ENCODE measurements at regions not wholly inside any gene's neighbourhood (a gene's known extent, or its start where the extent isn't known, plus 50 kb on each side); places are given as distances from the start of the nearest gene placed in this dataset.

DNA sequence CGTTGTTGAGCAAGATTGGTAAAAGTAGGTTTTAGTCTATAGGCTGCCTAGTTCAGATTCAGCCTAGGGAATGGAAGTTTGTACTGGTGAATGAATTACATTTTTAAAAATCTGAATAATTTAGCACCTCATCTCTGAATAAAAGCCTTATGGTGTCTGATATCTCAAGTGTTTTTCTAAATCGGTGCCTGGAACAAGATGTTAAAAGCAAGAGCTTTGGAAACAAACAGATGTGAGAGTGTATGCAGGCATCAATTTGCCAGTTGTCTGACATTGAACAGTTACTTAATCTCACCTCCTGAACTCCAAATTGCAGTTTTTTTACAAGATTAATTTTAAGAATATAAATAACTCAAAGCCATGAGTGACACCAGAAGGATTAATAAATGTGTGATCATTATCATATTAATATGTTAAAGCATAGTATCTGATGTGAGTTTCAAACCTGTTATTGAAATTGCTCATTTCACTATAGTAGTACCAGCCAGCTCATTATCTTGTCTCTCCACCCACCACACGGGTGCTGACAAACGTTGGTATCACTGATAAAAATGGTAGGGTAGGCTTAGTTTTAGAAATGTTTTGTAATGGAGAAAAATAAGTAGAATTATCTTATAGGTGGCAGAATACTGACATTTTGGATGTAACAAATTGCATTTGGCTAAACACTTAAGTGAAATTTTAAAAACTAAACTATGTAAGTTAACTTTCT is 157.3 kb downstream of the FAM83B start:
- Histone ChIP-seq H3K36me3 (no peaks in the 10 kb centered on the region), H3K9ac (ENCODE audit: low read depth in 2 of 2, low read length in 2 of 2) (no peak overlapping the region), H3K27ac (no peak overlapping the region), H3K9me3 (no peaks in the 10 kb centered on the region), H3K27me3 (no peaks in the 10 kb centered on the region), H3K4me3 (no peak overlapping the region), H3K4me1 (no peaks in the 10 kb centered on the region)
- DNase-seq = no peak
- TF ChIP-seq, protein P1, sequence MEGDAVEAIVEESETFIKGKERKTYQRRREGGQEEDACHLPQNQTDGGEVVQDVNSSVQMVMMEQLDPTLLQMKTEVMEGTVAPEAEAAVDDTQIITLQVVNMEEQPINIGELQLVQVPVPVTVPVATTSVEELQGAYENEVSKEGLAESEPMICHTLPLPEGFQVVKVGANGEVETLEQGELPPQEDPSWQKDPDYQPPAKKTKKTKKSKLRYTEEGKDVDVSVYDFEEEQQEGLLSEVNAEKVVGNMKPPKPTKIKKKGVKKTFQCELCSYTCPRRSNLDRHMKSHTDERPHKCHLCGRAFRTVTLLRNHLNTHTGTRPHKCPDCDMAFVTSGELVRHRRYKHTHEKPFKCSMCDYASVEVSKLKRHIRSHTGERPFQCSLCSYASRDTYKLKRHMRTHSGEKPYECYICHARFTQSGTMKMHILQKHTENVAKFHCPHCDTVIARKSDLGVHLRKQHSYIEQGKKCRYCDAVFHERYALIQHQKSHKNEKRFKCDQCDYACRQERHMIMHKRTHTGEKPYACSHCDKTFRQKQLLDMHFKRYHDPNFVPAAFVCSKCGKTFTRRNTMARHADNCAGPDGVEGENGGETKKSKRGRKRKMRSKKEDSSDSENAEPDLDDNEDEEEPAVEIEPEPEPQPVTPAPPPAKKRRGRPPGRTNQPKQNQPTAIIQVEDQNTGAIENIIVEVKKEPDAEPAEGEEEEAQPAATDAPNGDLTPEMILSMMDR (IDR thresholded peaks at IDR 0.05) = no peak
- intact Hi-C loops (cut with DNase I) = no loop called here

DNA sequence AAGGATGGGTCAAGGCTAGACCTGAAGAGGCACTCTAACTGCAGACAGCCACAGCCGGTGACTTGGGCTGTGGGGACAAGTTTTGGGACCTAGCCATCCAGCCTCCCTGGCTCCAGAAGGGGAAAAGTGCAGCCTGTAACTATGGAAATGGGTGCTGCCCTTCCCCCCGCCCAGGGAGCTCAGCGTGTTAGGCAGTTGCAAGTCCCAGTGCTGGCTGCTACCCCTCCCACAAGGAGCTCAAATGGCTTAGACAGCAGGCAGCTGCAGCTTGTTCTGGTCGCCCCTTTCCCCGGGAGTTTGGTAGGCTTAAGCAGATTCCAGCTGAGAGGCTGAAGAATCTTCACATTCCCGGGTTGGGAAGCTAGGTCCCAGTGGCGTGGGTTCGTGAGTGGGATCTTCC is 162.6 kb downstream of the FAM83B start:
- Histone ChIP-seq H3K4me3 (no peak overlapping the region), H3K36me3 (no peaks in the 10 kb centered on the region), H3K9ac (ENCODE audit: low read depth in 2 of 2, low read length in 2 of 2) (no peak overlapping the region), H3K27ac (no peak overlapping the region), H3K4me1 (no peaks in the 10 kb centered on the region), H3K9me3 (no peaks in the 10 kb centered on the region), H3K27me3 (no peaks in the 10 kb centered on the region)
- TF ChIP-seq, protein P1 (IDR thresholded peaks at IDR 0.05) = no peak
- intact Hi-C loops (cut with DNase I) = no loop called here
- no peak for DNase-seq

DNA sequence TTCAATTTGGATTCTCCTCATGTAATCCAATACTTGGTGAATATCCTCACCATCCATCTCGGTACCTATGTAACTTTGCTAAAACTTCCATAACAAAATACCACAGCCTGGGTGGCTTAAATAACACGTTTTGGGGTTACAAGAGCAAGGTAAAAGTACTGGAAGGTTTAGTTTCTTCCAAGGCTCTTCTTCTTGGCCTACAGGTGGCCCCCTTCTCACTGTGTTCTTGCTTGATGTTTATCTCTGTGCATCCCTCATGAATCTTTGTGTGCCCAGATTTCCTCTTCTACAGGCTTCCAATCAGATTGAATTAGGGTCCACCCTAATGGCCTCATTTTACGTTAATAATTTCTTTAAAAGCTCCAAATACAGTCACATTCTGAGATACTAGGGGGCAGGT is 163.3 kb upstream of the HCRTR2 start:
- intact Hi-C loops (cut with DNase I) = no loop called here
- TF ChIP-seq, protein P1 (IDR thresholded peaks at IDR 0.05) = no peak

DNA sequence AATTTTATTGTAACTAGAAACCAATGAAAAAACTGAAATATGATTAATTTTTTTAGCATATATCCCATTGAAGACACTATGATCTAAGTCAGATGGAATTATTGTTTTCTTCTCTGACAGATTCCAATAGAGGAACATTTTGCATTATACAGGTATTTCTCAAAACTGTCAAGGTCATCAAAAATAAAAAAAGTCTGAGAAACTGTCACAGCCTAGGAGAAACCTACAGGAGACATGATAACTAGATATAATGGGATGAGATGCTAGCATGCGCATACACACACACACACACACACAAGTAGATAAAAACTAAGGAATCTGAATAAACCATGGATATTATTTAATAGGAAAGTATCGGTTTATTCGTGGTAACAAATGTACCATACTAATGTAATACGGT is 161.9 kb upstream of the HCRTR2 start:
- DNase-seq = no peak
- Histone ChIP-seq H3K4me3 (no peak overlapping the region), H3K36me3 (no peaks in the 10 kb centered on the region), H3K9ac (ENCODE audit: low read depth in 2 of 2, low read length in 2 of 2) (no peak overlapping the region), H3K4me1 (no peaks in the 10 kb centered on the region), H3K27me3 (no peaks in the 10 kb centered on the region), H3K27ac (no peak overlapping the region), H3K9me3 (no peaks in the 10 kb centered on the region)
- TF ChIP-seq, protein P1 (IDR thresholded peaks at IDR 0.05) = no peak
- intact Hi-C loops (cut with DNase I) = no loop called here

More for the DNA sequence above, 163.3 kb upstream of the HCRTR2 start:
- no peaks in the 10 kb centered on the region for H3K27me3 ChIP-seq
- no peaks in the 10 kb centered on the region for H3K4me1 ChIP-seq
- H3K27ac ChIP-seq = no peak overlapping the region
- DNase-seq = no peak
- H3K36me3 ChIP-seq = no peaks in the 10 kb centered on the region
- H3K9me3 ChIP-seq = no peaks in the 10 kb centered on the region
- no peak overlapping the region for H3K9ac ChIP-seq (ENCODE audit: low read depth in 2 of 2, low read length in 2 of 2)
- no peak overlapping the region for H3K4me3 ChIP-seq

DNA sequence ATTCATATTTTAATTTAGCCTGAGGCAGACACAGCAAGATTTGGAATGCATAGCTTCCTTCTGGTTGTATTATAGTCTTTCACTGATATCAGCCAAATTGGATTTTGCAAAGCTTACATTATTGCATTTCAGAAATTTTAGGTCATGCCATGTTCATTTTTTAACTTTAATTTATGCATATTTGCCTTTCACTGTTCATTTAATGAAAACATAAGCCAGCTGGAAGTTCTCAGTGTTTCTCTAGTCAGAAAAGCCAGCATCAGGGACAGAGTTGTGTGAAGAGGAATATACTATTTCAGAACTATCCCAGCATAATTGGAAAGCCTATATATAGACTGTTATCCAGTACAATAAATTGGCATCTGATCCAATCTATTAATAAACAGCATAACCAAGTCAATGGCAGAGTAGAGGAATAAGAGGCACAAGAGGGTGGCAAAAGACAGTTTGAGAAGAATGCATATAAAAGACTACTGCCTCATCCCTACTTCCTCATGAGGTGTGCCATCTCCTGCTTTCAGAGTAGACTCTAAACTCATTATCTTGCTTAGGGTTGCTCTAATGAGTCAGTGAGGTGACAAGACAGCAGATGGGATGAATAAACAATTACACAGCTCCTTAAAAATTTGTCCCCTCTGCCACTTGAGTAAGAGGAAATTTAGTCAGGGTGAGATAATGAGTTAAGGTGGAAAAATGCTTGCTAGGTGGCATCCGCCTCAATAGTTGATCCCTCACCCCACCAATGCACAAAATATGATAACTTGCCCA is 159.8 kb upstream of the HCRTR2 start:
- no peaks in the 10 kb centered on the region for H3K27me3 ChIP-seq
- H3K4me1 ChIP-seq = no peaks in the 10 kb centered on the region
- H3K9ac ChIP-seq (ENCODE audit: low read depth in 2 of 2, low read length in 2 of 2) = no peak overlapping the region
- no peak overlapping the region for H3K27ac ChIP-seq
- no peak overlapping the region for H3K4me3 ChIP-seq
- intact Hi-C loops (cut with DNase I) = no loop called here
- no peaks in the 10 kb centered on the region for H3K36me3 ChIP-seq
- TF ChIP-seq, protein P1 (IDR thresholded peaks at IDR 0.05) = no peak
- no peaks in the 10 kb centered on the region for H3K9me3 ChIP-seq
- DNase-seq = no peak

Measured in colonic mucosa (tissue), 4 donors.